Mononuclear cell (primary cell): ENCODE measurements at regions not wholly inside any gene's neighbourhood (a gene's known extent, or its start where the extent isn't known, plus 50 kb on each side); places are given as distances from the start of the nearest gene placed in this dataset.

Experiments used
- H3K27me3 ChIP-seq: 2 replicates; pipeline ENCODE4 v1.6.0; 2011; ENCODE audit warnings: low read length, control low read depth; ENCODE audit not compliant: insufficient read depth
- H3K4me1 ChIP-seq: 2 replicates; pipeline ENCODE4 v1.5.1; 2011; ENCODE audit warnings: mild to moderate bottlenecking, low read length, control low read depth; ENCODE audit not compliant: insufficient read depth
- H3K4me3 ChIP-seq: 2 replicates; pipeline ENCODE4 v1.5.1; 2011; ENCODE audit warnings: mild to moderate bottlenecking, low read length, moderate library complexity
- H3K9me3 ChIP-seq: 2 replicates; pipeline ENCODE4 v1.5.1; 2011; ENCODE audit warnings: low read depth, mild to moderate bottlenecking, control low read depth, low read length

- Histone ChIP-seq H3K9me3 (no peaks in the 10 kb centered on the region), H3K27me3 (no peaks in the 10 kb centered on the region), H3K4me3 (no peak overlapping the region), H3K4me1 (no peaks in the 10 kb centered on the region)
Observed at GRCh38 chr11:95517453-95517852, 272.1 kb downstream of the FAM76B start.

- H3K9me3 ChIP-seq, result no peaks in the 10 kb centered on the region
- H3K4me3 ChIP-seq, result no peak overlapping the region
- H3K4me1 ChIP-seq, result no peaks in the 10 kb centered on the region
- H3K27me3 ChIP-seq, result no peaks in the 10 kb centered on the region
Observed at GRCh38 chr11:95516786-95517185, 272.8 kb downstream of the FAM76B start.

DNA sequence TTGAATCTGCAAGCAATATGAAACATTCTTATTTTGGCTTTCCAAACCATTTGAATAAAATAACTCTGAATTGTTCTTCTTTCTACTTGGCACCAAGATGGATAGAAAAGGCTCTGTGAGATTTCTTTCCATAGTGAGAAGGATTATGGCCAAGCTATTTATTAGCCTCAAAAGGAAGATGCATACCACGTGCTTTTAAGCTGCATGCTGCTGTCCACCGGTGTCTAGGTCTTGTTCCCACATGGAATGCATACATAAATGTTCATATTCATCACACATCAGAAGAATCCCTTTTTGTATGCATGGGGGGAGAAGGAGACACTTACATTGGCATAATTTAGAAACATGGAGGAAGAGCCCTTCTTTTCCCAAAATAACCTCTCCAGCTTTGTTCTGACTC lies 273.4 kb downstream of the FAM76B start:
- Histone ChIP-seq H3K4me1 (no peaks in the 10 kb centered on the region), H3K9me3 (no peaks in the 10 kb centered on the region), H3K4me3 (no peak overlapping the region), H3K27me3 (no peaks in the 10 kb centered on the region)

GRCh38 chr11:95515371-95515770 lies 274.2 kb downstream of the FAM76B start:
- H3K4me1 ChIP-seq, result no peaks in the 10 kb centered on the region
- H3K4me3 ChIP-seq, result no peak overlapping the region
- H3K27me3 ChIP-seq, result no peaks in the 10 kb centered on the region
- no peaks in the 10 kb centered on the region for H3K9me3 ChIP-seq

DNA sequence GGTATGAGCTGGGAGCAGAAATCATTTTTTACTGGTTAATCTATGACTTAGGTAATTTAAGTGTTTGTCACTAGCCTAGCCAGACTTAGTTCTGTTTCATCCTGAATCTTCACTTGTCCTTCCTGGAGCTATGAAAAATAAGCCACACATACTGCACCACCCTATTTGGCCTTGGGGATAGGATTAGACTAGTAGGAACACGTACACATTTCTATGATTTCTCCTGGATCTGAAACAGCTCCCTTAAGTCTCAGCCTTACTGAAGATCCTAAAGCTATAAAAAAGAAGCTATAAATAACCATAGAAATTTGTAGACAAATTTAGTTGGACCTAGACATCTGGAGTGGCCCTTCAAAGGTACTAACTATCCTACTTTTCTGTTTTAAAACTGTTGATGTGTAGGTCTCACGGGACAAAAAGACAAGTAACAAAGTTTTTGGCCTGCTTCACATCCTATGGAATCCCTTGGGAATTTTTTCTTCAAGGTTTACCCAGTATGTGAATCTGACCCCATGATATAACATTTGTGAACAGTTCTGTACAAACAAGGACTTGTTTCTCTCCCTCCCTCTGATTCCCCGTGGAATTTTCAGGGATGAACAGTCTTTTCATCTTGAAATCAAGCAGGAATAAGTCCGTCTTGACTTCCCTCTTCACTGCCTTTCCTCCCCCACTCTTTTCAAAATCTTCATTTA lies 275.0 kb downstream of the FAM76B start:
- H3K9me3 ChIP-seq, result no peaks in the 10 kb centered on the region

DNA sequence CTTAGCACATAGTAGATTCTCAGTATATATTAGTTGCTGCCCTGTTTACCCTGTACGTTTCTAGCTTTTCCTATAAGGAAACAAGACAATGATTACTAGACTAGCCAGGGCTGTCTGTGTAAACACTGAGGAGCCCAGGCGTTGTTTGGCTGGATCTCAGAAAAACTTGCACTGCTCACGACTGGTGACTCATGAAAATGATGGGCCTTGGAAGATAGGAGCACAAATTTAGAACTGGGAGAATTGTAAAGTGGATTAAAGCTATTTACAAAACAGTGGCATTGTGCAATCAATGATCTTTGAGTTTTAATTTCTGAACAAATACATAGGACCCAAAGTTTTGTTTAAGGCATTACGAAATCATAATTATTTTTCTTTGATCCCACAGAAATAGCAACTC lies 276.9 kb downstream of the FAM76B start:
- Histone ChIP-seq H3K4me1 (no peaks in the 10 kb centered on the region), H3K27me3 (no peaks in the 10 kb centered on the region), H3K4me3 (no peak overlapping the region)

More for the DNA sequence above, 275.0 kb downstream of the FAM76B start:
- Histone ChIP-seq H3K4me3 (no peak overlapping the region), H3K27me3 (no peaks in the 10 kb centered on the region), H3K4me1 (no peaks in the 10 kb centered on the region)

GRCh38 chr11:95512177-95512576 lies 277.4 kb downstream of the FAM76B start:
- Histone ChIP-seq H3K4me1 (no peaks in the 10 kb centered on the region), H3K9me3 (no peaks in the 10 kb centered on the region), H3K4me3 (no peak overlapping the region), H3K27me3 (no peaks in the 10 kb centered on the region)

More for the DNA sequence above, 276.9 kb downstream of the FAM76B start:
- H3K9me3 ChIP-seq, result no peaks in the 10 kb centered on the region

DNA sequence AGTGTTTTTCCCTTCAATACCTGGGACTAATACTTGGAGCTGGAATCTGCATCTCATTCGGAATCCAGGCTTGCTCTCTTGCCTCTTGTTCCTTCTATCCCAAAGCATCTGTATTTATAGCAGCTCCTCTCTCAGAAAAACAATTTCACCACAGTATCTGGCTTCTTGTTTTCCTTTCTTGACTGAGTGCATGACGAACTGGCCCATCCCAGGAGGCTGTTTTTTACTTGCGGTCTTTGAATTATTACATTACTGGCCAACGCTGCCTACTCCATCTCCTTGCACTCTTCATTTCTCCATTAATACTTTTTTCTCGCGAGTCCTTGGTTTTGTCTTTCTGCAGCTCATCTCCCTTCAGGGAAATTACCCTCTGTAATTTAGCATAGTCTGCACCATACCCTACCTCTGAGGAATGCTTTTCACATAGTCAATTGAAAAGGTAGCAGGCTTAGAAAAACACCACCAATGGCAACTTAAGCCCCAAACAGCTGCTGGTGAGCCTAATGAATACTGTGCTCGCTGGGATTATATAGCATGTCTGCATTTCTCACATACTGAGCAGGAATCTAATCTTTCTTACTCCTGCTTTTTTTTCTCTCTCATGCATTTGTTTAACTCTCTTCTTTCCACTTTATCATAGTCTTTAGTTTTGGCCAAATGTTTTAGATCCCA lies 277.4 kb upstream of the SESN3 start:
- no peaks in the 10 kb centered on the region for H3K9me3 ChIP-seq
- no peak overlapping the region for H3K4me3 ChIP-seq

DNA sequence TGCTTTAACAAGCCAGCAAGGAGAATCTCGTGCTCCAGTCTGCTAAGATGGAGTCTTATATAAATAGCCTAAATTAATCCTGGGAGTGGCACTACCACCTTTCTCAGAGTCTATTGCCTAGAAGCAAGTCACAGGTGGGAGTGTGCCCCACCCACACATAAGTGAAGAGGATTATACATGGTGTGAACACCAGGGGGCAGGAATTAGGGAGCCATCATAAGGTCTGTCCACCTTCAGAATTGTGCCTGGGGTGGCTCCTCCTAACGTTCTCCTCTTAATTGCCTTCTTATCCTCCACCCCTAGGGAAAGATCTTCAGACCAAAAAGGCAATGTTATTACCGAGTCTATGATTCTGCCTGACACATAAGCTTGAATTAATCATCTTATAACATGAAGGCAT lies 276.8 kb upstream of the SESN3 start:
- Histone ChIP-seq H3K4me3 (no peak overlapping the region), H3K4me1 (peaks cover 7% of the 10 kb centered on the region), H3K9me3 (no peaks in the 10 kb centered on the region), H3K27me3 (no peaks in the 10 kb centered on the region)

More for the DNA sequence above, 277.4 kb upstream of the SESN3 start:
- Histone ChIP-seq H3K4me1 (peaks cover 7% of the 10 kb centered on the region), H3K27me3 (no peaks in the 10 kb centered on the region)

DNA sequence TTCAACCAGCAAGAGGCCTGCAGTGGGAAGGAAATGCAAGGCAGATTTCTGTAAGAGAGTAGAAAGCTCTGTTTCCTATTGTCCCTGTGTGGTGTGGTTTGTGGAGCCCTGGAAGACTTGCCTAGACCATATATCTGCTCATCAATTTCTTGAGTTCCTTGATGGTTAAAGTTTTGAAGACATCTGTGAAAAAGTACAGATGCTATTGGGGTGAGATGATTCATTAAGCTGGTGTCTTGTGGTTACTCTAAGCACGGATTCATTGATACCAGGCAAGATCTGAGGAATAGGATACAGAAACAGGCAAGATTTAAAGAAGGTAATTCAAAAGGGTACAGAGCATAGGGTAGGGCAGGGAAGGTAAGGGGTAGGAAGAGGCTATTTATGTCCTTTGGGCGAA lies 275.8 kb upstream of the SESN3 start:
- H3K4me1 ChIP-seq, result peaks cover 7% of the 10 kb centered on the region

GRCh38 chr11:95505927-95506426 lies 275.0 kb upstream of the SESN3 start:
- Histone ChIP-seq H3K9me3 (no peaks in the 10 kb centered on the region), H3K4me3 (no peak overlapping the region), H3K4me1 (peaks cover 7% of the 10 kb centered on the region), H3K27me3 (no peaks in the 10 kb centered on the region)

More for the DNA sequence above, 275.8 kb upstream of the SESN3 start:
- no peaks in the 10 kb centered on the region for H3K27me3 ChIP-seq
- H3K4me3 ChIP-seq, result no peak overlapping the region
- H3K9me3 ChIP-seq, result no peaks in the 10 kb centered on the region

GRCh38 chr11:95503047-95503446 lies 272.0 kb upstream of the SESN3 start:
- Histone ChIP-seq H3K4me1 (peaks cover 7% of the 10 kb centered on the region), H3K27me3 (no peaks in the 10 kb centered on the region), H3K4me3 (no peak overlapping the region), H3K9me3 (no peaks in the 10 kb centered on the region)

DNA sequence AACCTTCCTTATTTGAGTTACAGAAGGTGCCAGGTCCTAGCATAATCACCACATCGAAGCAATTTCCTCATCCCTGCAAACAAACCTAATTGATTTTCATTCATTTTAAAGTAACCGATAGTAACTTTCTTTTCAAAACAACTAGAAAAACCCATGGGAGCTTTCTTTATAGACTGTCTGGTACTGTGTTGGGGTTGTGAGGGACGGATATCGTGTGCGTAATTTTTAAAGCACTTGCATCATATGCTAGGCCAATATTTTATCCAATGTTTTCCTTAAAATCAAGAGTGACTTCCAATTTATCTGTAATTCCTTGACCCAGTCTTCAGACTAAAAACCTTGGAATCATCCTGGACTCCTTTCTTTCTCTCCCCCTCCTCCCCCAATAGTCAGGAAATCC lies 271.5 kb upstream of the SESN3 start:
- peaks cover 7% of the 10 kb centered on the region for H3K4me1 ChIP-seq
- no peak overlapping the region for H3K4me3 ChIP-seq
- no peaks in the 10 kb centered on the region for H3K9me3 ChIP-seq
- no peaks in the 10 kb centered on the region for H3K27me3 ChIP-seq

- no peaks in the 10 kb centered on the region for H3K27me3 ChIP-seq
- no peak overlapping the region for H3K4me3 ChIP-seq
- peaks cover 7% of the 10 kb centered on the region for H3K4me1 ChIP-seq
- H3K9me3 ChIP-seq, result no peaks in the 10 kb centered on the region
Observed at GRCh38 chr11:95501761-95502266, 270.8 kb upstream of the SESN3 start.

GRCh38 chr11:95500466-95500865 lies 269.5 kb upstream of the SESN3 start:
- no peak overlapping the region for H3K4me3 ChIP-seq
- no peaks in the 10 kb centered on the region for H3K4me1 ChIP-seq
- no peaks in the 10 kb centered on the region for H3K27me3 ChIP-seq

More at GRCh38 chr11:95500466-95500865, 269.5 kb upstream of the SESN3 start:
- H3K9me3 ChIP-seq, result no peaks in the 10 kb centered on the region
